HCT116 (cell line): ENCODE measurements at regions not wholly inside any gene's neighbourhood (a gene's known extent, or its start where the extent isn't known, plus 50 kb on each side); places are given as distances from the start of the nearest gene placed in this dataset.

Experiments used
- ATAC-seq: fragments of 200-7000 bp; cut with Tn5 transposase; 2 replicates; pipeline ENCODE4 v1.9.1; 2020; ENCODE audit warnings: mild to moderate bottlenecking, moderate library complexity
- BruUV-seq: library from RNA; stranded (reverse); fragments of 400-500 nt; replicated peaks from 2 replicates; lab custom pipeline; 2021; lab: Mats Ljungman, UMichigan
- CTCF ChIA-PET: fragments of 300-600 bp; sonication (Branson Sonifier 250); formaldehyde crosslinking; loops from one replicate; lab custom pipeline; 2021; ENCODE audit warnings: antibody characterized with exemption; lab: Charles Lee
- POLR2A ChIA-PET: fragments of 300-600, 350-600 bp; sonication (Branson Sonifier 250); formaldehyde crosslinking; loops from one replicate; lab custom pipeline; 2021; ENCODE audit warnings: antibody characterized with exemption; lab: Charles Lee
- RAD21 ChIA-PET, 2 experiments: fragments of 300-600 bp; sonication (Branson Sonifier 250); formaldehyde crosslinking; loops; one replicate each; lab custom pipeline; 2023; ENCODE audit warnings: low total read pairs in 2 of 2; ENCODE audit not compliant: uncharacterized antibody in 2 of 2, unreplicated experiment in 2 of 2, low non-redundant PET in 1 of 2; lab: Charles Lee
- DNase-seq: peaks from one replicate; pipeline ENCODE4 v3.0.0-alpha.2; 2010; ENCODE audit warnings: low read depth, low spot score
- H2AFZ ChIP-seq: fragments of 200-600 bp; shearing (Covaris generic), sonication (generic); 2 replicates; pipeline ENCODE4 v1.6.1; 2017; ENCODE audit warnings: low read depth, mixed run types, mixed read lengths, antibody characterized with exemption, low read length; ENCODE audit not compliant: poor library complexity, severe bottlenecking
- H3K27ac ChIP-seq: 2 replicates; pipeline ENCODE4 v1.5.1; 2012; ENCODE audit warnings: low read depth, low read length
- H3K27me3 ChIP-seq: fragments of 200-600 bp; sonication (generic); 2 replicates; pipeline ENCODE4 v1.6.1; 2016; ENCODE audit warnings: mixed run types, low read length, mixed read lengths; ENCODE audit not compliant: insufficient read depth
- H3K36me3 ChIP-seq, 2 experiments: fragments of 200-500 bp in 1 of 2; fragments of 200-600 bp in 1 of 2; sonication (Bioruptor generic) in 1 of 2; sonication (generic) in 1 of 2; 2 replicates each; pipeline versions ENCODE4 v1.5.1 to v1.6.1; 2014 to 2016; ENCODE audit warnings: low read length in 2 of 2, inconsistent platforms in 1 of 2, mixed read lengths in 1 of 2, mixed run types in 1 of 2; ENCODE audit not compliant: insufficient read depth in 2 of 2, control insufficient read depth in 1 of 2
- H3K4me1 ChIP-seq, 2 experiments: fragments of 200-600 bp in 1 of 2; sonication (generic) in 1 of 2; 2 replicates each; pipeline versions ENCODE4 v1.5.1 to v1.6.1; 2012 to 2017; ENCODE audit warnings: low read length in 2 of 2, inconsistent platforms in 1 of 2, mild to moderate bottlenecking in 1 of 2, mixed read lengths in 1 of 2, mixed run types in 1 of 2, moderate library complexity in 1 of 2; ENCODE audit not compliant: insufficient read depth in 2 of 2, control insufficient read depth in 1 of 2
- H3K4me2 ChIP-seq: fragments of 200-600 bp; sonication (generic); 2 replicates; pipeline ENCODE4 v1.6.1; 2017; ENCODE audit warnings: mixed run types, low read length, mixed read lengths
- H3K4me3 ChIP-seq, 2 experiments: fragments of 200-600 bp in 1 of 2; sonication (generic) in 1 of 2; replicated peaks in 1 of 2; 2 replicates each; pipeline ENCODE4 v1.5.1; 2011 to 2016; ENCODE audit warnings: low read length in 2 of 2, control low read depth in 1 of 2, low read depth in 1 of 2, mild to moderate bottlenecking in 1 of 2, mixed read lengths in 1 of 2, mixed run types in 1 of 2
- H3K79me2 ChIP-seq: fragments of 200-600 bp; sonication (generic); 2 replicates; pipeline ENCODE4 v1.6.1; 2017; ENCODE audit warnings: mild to moderate bottlenecking, mixed run types, low read length, moderate library complexity, mixed read lengths; ENCODE audit not compliant: insufficient read depth
- H3K9ac ChIP-seq: fragments of 200-600 bp; sonication (generic); 2 replicates; pipeline ENCODE4 v1.6.1; 2016; ENCODE audit warnings: low read length, mixed read lengths
- H3K9me2 ChIP-seq: fragments of 200-600 bp; sonication (generic), shearing (Covaris generic); 2 replicates; pipeline ENCODE4 v1.6.1; 2017; ENCODE audit warnings: mixed run types, mild to moderate bottlenecking, moderate library complexity; ENCODE audit not compliant: insufficient read depth
- H3K9me3 ChIP-seq, 2 experiments: fragments of 200-500 bp in 1 of 2; fragments of 200-600 bp in 1 of 2; sonication (Bioruptor generic) in 1 of 2; sonication (generic) in 1 of 2; 2 replicates each; pipeline ENCODE4 v1.6.1; 2014 to 2017; ENCODE audit warnings: low read length in 2 of 2, mixed read lengths in 2 of 2, inconsistent platforms in 1 of 2, low read depth in 1 of 2, mild to moderate bottlenecking in 1 of 2, mixed run types in 1 of 2, moderate library complexity in 1 of 2; ENCODE audit not compliant: control insufficient read depth in 1 of 2, insufficient read depth in 1 of 2
- H4K20me1 ChIP-seq: fragments of 200-600 bp; sonication (generic), shearing (Covaris generic); 2 replicates; pipeline ENCODE4 v1.6.1; 2017; ENCODE audit warnings: mixed run types, mild to moderate bottlenecking, moderate library complexity; ENCODE audit not compliant: insufficient read depth
- CEBPB ChIP-seq: IDR thresholded peaks from 2 replicates; pipeline ENCODE4 v1.6.1; 2012; ENCODE audit warnings: low read depth
- ELF1 ChIP-seq: IDR thresholded peaks from 2 replicates; pipeline ENCODE4 v1.6.1; 2012; ENCODE audit warnings: low read depth, borderline replicate concordance
- EZH2 ChIP-seq: fragments of 200-600 bp; sonication (generic); IDR thresholded peaks from 2 replicates; pipeline ENCODE4 v1.6.1; 2017; ENCODE audit warnings: antibody characterized with exemption, mixed run types
- FOSL1 ChIP-seq: IDR thresholded peaks from 2 replicates; pipeline ENCODE4 v1.6.1; 2012; ENCODE audit warnings: low read depth
- JUND ChIP-seq: IDR thresholded peaks from 2 replicates; pipeline ENCODE4 v1.6.1; 2012
- POLR2AphosphoS5 ChIP-seq: IDR thresholded peaks from 2 replicates; pipeline ENCODE4 v1.6.1; 2011; ENCODE audit warnings: mild to moderate bottlenecking, low read depth, low read length, moderate library complexity
- RAD21 ChIP-seq: IDR thresholded peaks from 2 replicates; pipeline ENCODE4 v1.6.1; 2012; ENCODE audit warnings: low read depth, mild to moderate bottlenecking
- SIN3A ChIP-seq: IDR thresholded peaks from 2 replicates; pipeline ENCODE4 v1.6.1; 2012; ENCODE audit warnings: low read depth
- SP1 ChIP-seq: IDR thresholded peaks from 2 replicates; pipeline ENCODE4 v1.6.1; 2012; ENCODE audit warnings: low read depth
- SRF ChIP-seq: IDR thresholded peaks from 2 replicates; pipeline ENCODE4 v1.6.1; 2012; ENCODE audit warnings: low read depth
- TCF7L2 ChIP-seq: IDR thresholded peaks from 2 replicates; pipeline ENCODE4 v1.7.0; 2011; ENCODE audit warnings: borderline replicate concordance, inconsistent platforms; ENCODE audit not compliant: insufficient read depth, insufficient read length; ENCODE audit errors: extremely low read depth
- ZFX ChIP-seq: fragments of 450-650 bp; IDR thresholded peaks from 2 replicates; pipeline ENCODE4 v1.6.1; 2017
- intact Hi-C: fragments of 100-400 bp; cut with micrococcal nuclease; formaldehyde crosslinking; loops from 2 replicates; pipeline ENCODE4 v1.10.0; 2022
- TF ChIP-seq, protein P1 (sequence below): IDR thresholded peaks from 2 replicates; pipeline ENCODE4 v1.6.1; 2012

DNA sequence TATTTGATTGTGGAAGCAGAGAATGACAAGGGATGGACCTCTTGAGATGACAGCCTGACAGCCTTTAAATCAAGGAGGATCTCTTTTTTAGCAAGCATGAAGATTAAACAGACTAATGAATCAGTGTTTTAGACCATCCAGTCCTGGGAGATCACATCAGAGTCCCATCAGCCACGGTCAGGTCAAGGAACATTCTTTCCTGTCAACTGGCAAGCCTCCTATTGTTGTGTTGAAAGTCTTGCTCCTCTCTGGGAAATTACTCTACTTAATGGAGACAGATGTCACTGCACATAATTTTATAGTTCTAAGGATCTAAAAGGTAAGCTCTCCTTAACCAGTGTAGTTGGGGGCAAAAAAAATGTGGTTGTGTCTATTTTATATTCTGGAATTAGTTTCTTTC, 469.0 kb downstream of the TMEM182 start:
- ChIA-PET POLR2A (no interaction called here), RAD21 (no interaction called here), CTCF (no interaction called here)
- H3K36me3 ChIP-seq, result no peaks in the 10 kb centered on the region
- intact Hi-C loops, result no loop called here
- no peak overlapping the region for H2AFZ ChIP-seq
- H3K9me2 ChIP-seq, result no peaks in the 10 kb centered on the region
- no peaks in the 10 kb centered on the region for H4K20me1 ChIP-seq
- H3K79me2 ChIP-seq, result no peaks in the 10 kb centered on the region
- H3K27me3 ChIP-seq, result no peaks in the 10 kb centered on the region
- no peak overlapping the region for H3K27ac ChIP-seq
- DNase-seq (no peak), ATAC-seq (no peak)
- peaks cover 3 to 16% of the 10 kb centered on the region in 2 experiments; a peak in 2 of 4 replicates for H3K9me3 ChIP-seq
- H3K4me2 ChIP-seq, result no peak overlapping the region
- BruUV-seq, result no TSS peak
- no peak overlapping the region for H3K4me3 ChIP-seq
- no peaks in the 10 kb centered on the region for H3K4me1 ChIP-seq
- no peak overlapping the region for H3K9ac ChIP-seq
- no peak for TF ChIP-seq TCF7L2
- no peak for TF ChIP-seq ZFX

DNA sequence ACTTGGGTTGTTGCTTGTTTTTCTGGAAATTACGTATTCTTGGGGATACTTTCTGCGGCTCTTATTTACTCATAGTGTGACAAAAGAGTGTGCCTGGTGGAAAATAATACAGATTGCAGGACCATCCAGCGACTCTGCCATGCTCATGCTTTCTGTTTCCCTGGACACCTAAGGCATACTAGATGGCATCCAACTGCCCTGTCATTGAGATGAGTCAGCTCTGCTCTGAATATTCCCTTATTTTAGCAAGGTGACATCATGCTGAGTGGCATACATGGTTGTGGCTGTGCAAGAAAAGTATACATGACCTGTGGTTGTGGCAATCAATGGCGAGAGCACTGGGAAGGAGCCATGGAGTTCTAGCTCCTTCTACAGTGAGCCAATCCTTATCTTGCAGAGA, 471.0 kb downstream of the TMEM182 start:
- Histone ChIP-seq H4K20me1 (no peaks in the 10 kb centered on the region), H3K9ac (no peak overlapping the region), H3K79me2 (no peaks in the 10 kb centered on the region), H3K4me3 (no peak overlapping the region), H3K9me3 (peaks cover 3 to 17% of the 10 kb centered on the region in 2 experiments; a peak in 2 of 4 replicates), H3K4me2 (no peak overlapping the region), H3K4me1 (no peaks in the 10 kb centered on the region), H3K9me2 (no peaks in the 10 kb centered on the region), H3K36me3 (no peaks in the 10 kb centered on the region), H3K27me3 (no peaks in the 10 kb centered on the region), H2AFZ (no peak overlapping the region), H3K27ac (no peak overlapping the region)
- ChIA-PET POLR2A (no interaction called here), CTCF (no interaction called here), RAD21 (no interaction called here)
- ATAC-seq (no peak), DNase-seq (no peak)
- BruUV-seq, result no TSS peak
- intact Hi-C loops, result no loop called here
- TF ChIP-seq FOSL1 (no peak), RAD21 (no peak), SIN3A (no peak), ZFX (no peak), CEBPB (no peak), EZH2 (no peak), ELF1 (no peak), POLR2AphosphoS5 (no peak), JUND (no peak), SRF (no peak), TCF7L2 (no peak), SP1 (no peak)
- TF ChIP-seq, protein P1, sequence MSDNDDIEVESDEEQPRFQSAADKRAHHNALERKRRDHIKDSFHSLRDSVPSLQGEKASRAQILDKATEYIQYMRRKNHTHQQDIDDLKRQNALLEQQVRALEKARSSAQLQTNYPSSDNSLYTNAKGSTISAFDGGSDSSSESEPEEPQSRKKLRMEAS, result no peak
